Ovary (tissue), 3 donors: ENCODE measurements at regions not wholly inside any gene's neighbourhood (a gene's known extent, or its start where the extent isn't known, plus 50 kb on each side); places are given as distances from the start of the nearest gene placed in this dataset.

Experiments
- CTCF ChIP-seq, 3 donors: fragments of 450-650 bp in 2 of 3; fragments of 200-600 bp in 1 of 3; IDR thresholded peaks; one replicate each; pipeline versions ENCODE4 v1.5.1 to v1.8.0; 2016 to 2022; ENCODE audit warnings: antibody characterized with exemption in 3 of 3, mild to moderate bottlenecking in 1 of 3
- POLR2A ChIP-seq: fragments of 450-650 bp; IDR thresholded peaks from one replicate; pipeline ENCODE4 v1.6.1; 2017; ENCODE audit warnings: antibody characterized with exemption, mild to moderate bottlenecking, moderate library complexity
- donor health status: DM: no; HTN: no; CAD: no.

- TF ChIP-seq POLR2A (no peak), CTCF (IDR thresholded peaks at IDR 0.05) (no peak)
Measured at GRCh38 chr1:235058695-235059094, 69.9 kb downstream of the TOMM20 start.
